ENCODE measurements at regions not wholly inside any gene's neighbourhood (a gene's known extent, or its start where the extent isn't known, plus 50 kb on each side); places are given as distances from the start of the nearest gene placed in this dataset.

- no peak for TF ChIP-seq CTCF (IDR thresholded peaks at IDR 0.05; ENCODE audit: low read length)
- TF ChIP-seq EZH2 (IDR thresholded peaks at IDR 0.05; ENCODE audit: borderline replicate concordance, low read length), result no peak
Measured at GRCh38 chr5:122694884-122695283, 80.0 kb upstream of the SNX2 start.
